HG02623 (cell line): ENCODE measurements at regions not wholly inside any gene's neighbourhood (a gene's known extent, or its start where the extent isn't known, plus 50 kb on each side); places are given as distances from the start of the nearest gene placed in this dataset.

Experiments
- ATAC-seq: cut with Tn5 transposase; IDR thresholded peaks from one replicate; pipeline ENCODE4 v1.9.1; 2021; ENCODE audit warnings: moderate library complexity; ENCODE audit not compliant: unreplicated experiment

DNA sequence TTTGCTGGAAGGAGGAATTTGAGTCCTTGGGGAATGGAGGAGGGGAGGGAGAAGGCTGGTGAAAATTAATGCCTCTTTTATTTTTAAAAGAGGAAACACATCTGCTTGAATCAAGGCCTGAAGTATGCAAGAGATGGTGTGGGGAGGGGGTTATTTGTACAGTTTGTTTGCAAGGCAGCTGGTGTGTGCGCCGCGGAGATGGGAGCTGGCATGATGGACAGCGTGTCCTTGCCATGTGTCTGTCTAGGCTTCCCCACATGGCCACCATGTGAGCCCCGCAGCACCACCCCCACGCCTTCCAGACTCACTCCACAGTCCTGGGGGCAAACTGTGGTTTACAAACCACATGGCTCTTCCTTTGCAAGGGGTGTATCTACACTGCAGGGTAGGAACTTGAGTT is 154.8 kb upstream of the APCDD1 start:
- ATAC-seq, result no peak

DNA sequence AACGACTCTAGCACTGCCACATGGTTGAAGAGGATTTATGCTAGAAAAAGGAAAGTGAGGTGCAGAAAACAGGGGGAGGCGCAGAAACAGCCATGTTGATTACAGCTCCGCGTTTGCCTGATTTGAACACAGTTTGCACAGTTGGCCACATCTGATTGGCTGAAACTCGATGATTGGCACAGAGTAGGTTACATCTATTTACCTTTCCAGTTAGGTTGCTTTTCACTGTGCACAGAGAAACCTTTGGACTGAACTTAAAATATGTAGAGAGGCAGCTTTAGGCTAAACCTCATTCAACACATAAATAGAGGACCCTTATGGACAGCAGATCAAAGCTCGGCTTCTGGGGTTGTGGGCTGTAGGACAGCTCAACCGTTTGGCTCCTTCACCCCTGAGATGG is 153.7 kb upstream of the APCDD1 start:
- no peak for ATAC-seq

DNA sequence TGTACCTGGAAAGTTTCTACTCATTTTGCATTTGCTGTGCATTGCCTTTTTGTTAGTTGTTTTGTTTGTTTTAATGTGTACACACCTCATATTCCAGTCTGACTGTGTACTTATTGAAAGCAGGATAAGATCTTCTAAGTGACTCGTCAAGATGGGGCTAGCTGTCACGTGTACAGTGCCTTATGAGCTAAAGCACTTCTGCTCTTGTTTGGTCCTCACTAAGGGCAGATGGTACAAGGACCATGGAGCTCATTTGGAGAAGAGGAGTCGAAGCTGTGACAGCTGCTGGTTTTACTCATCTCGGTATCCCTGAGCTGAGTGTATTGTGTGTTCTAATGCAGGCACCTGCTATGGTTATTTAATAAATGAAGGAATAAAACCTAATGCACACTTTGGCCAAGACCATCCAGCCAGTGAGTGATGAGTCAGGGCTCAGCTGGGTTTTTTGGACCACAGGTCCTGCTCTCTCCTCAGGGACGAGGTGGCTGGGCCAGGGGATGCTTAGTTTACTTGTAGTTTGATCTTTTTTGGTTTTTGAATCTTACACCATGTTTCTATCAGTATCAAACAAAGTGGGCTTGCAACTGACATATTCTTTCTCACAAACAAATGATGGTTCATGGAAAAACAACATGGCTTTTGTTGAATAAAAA is 152.5 kb upstream of the APCDD1 start:
- ATAC-seq, result no peak

DNA sequence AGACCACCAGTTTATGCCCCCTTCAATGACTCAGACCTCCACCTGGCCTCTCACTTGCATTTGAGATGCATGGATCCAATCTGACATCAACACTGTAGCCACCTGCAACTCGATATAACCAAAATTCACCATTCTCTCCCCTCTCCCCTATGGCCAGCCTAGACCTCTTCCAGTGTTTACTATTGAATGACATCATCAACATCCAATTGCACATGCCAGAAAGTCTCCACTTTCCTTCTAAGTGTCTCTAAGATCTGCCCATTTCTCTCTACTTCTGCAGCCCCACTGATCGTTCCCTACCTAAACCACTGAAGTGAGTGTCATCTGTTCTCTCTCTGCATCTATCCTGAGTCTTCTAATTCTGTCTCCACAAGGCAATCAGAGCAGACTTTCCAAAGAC is 151.3 kb upstream of the APCDD1 start:
- no peak for ATAC-seq

DNA sequence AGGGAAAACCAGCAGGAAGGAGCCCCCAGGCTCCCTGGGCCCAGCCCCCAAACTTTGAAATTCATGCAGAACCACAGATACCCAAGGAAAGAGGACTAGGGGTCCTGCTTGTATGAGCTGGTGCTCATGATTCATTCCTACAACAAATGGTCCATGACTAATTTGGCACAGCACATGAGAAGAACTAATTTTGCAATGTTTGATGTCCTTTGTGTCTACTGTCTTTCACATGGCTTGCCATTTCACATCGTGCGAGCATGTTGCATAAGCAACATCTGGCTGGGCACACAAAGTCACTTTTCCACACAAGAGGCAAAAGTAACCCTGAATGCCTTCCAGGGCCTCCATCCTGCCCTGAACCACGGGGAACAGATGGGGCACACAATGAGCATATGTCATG is 149.6 kb upstream of the APCDD1 start:
- ATAC-seq, result no peak

DNA sequence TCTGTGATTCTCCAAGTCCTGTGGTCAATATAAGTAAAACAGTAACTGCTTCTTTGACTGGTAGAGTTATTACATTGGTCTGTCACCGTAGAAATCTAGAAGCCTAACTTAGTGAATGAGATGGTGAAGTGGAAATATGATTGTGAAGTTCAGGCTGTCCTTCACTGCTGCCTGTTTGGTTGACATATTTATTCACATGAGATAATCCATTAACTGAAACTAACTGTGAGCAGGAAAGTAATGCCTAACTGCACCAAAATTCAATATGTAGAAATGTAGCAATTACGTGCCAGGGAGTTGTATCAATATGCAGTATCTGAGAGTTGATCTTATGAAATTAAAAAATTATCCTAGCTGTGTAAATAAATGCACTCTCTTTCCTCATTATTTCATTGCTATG is 147.7 kb upstream of the APCDD1 start:
- ATAC-seq, result no peak

DNA sequence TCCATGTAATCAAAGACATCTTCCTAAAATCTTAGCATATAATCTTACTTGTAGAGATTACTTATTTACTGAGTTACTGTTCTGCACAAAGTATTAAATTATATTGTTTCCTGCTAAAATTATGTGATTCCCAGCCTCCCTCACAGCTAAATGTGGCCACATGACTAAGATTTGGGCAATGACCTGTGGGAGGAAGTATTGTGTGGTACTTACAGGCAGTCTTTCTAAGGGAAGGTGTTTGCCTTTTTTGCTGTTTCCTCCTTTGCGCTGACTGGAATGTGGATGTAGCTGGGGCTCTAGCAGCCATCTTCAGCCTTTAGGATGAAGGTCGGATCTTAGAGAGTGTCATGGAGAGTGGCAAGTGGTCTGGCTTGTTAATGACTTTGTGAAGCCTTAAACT is 146.3 kb upstream of the APCDD1 start:
- ATAC-seq, result no peak

DNA sequence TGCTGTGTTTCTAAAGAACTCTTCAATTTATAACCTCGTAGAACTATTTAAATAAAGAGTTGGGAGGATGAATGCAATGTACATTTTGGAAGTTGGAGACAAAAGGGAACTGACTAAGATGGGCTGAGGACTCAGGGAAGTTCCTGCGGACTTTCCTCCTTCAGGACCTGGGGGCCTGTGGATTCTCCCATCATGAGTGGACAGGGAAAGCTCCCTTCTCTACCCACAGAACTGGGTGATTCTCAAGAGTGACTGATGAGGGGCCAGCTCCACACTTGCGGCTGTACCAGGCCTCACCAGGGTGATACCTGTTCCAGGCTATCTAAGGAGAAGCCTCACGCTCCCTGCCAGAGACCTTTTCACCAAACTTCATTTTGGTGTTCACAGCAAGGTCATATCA is 143.8 kb upstream of the APCDD1 start:
- no peak for ATAC-seq

DNA sequence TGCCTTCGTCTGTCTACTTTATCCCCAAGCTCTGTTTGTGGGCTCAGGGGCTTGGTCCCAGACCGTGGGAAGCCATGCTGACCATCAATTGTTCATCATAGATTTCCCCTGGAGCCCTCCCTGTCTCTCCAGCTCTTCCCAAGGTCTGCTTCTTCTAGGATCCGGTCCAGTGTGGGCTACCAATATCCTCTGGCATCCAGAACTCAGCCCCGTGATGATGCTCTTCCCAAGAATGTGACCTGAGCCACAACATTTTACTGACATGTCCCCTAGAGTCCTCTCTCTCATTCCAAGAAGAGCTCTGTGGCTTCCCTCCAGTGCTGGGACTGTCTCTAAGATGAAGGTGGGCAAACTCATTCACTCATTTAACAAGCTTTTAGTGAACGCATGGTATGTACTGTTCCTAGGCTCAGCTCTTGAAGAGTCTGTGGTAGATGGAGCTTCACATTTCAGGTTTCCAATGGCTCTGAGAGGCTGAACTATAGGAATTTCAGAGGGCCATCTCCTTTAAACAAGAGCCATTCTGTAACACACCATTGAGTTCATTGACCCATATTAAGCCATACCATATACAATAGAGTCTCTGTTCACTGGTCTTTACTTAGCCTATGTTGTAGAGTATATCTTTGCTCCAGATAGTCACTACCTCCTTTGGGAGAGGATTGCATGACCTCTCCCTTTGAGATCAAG is 142.0 kb upstream of the APCDD1 start:
- no peak for ATAC-seq

DNA sequence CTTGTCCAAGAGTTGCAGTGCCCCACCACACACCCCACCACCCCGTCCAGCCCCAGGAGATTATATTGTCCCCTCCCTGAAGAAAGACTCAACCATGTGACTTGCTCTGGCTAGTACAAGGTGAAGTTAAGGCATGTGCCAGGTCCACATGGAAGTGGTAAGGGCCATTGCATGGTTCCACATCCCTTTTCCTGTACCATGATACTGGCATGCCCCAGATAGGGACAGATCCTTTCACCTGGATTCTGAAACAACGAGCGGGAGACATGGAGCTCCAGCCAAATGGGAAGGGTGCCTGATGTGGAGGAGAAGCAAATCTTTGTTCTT is 141.5 kb upstream of the APCDD1 start:
- ATAC-seq, result no peak

DNA sequence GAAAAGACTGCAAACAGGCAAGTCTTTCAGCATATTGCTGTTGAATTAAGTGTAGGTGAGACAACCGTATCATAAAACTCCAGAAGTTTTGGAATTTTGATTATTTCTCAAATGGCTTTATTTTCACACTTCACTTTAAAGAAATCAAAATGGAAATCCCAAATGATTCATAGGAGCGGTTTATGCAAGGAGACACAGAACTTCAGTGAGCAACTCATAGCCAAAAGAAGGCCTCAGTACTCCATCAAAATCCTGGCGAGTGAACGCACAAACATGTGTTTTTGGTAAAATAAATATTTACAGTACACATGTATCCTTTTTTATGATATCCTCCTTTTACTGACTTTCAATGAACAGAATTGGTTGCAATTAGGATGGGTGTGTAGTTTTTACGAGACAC is 140.4 kb upstream of the APCDD1 start:
- ATAC-seq, result no peak

DNA sequence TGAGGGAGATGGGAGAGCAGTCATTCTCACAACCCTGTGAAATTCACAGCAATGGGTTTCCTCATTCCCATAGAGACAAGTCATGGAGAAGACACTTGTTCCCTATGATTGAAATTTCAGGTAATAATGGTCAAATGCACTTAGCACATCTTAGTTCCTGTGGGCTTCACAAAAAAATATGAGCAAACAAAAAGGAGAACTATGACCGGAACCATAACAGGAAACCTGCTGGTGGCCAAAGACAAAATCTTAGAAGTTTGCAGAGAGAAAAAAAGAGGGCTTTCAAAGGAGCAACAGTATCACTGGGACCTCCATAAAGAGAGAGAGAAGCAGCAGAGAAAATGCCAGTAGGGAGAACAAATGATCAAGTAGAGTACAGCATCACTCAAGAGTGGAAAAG is 138.9 kb upstream of the APCDD1 start:
- no peak for ATAC-seq

DNA sequence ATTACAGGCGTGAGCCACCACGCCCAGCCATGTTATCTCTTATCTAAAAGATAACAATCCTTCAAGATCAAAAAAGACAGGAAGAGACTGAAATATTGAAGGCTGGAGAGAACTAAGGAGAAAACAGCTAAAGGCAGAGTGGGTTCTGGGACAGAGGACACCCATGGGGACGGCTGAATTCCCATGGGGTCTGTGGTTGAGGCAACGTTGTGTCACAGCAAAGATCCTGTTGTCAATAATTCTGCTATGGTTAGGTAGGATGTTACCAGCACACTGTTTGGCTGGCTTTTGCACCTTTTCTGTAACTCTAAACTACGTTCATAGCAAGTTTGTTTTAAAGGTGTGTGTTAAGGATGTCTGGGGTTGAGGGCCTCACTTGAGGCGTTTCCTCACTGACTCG is 137.7 kb upstream of the APCDD1 start:
- ATAC-seq, result no peak

DNA sequence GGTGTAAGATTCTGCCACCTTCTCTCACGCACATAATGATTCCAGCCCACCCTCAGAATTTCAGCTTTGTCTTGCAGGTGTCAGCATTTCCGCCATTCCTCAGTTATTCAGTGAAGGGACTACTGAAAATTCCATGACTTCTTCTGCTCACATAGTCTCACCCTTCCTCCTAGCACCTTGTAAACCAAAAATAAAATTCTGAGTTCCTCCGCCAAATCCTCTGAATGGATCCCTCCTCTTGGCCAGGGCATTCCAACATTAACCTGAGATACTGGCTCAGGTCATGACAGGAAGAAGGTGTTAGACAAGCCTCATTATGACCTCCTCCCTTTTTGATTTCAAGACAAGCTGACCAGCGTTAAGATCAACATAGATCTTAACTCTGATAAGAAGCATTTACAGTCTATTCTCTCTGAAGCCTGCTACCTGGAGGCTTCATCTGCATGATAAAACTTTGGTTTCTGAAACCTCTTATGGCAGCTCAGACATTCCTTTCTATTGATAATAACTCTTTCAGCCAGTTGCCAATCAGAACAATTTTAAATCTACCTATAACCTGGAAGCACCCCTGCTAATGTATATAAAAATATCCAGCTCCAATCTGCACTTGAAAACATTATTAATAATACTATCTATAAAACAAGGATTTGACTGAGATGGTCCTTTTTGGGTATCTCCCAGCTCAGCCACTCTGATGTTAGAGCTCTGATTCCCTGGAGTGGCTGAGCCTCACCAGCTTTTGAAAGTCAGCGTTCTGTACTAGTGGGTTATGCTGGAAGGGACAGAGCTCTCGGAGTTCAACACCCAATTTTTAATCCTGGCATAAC is 136.4 kb upstream of the APCDD1 start:
- ATAC-seq, result no peak

DNA sequence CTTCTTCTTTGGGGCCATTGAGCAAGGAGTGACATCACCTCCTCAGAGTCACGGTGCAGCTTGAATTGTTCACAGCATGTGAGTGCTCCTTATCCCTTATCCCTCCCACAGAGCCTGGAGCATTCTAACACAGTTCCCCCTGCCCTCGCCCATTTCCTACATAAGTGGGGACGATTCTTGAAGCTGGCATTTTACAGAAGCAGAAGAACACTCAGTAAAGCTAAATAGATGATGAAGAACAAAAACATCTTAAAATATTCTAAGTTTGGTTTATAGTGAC is 135.8 kb upstream of the APCDD1 start:
- no peak for ATAC-seq

DNA sequence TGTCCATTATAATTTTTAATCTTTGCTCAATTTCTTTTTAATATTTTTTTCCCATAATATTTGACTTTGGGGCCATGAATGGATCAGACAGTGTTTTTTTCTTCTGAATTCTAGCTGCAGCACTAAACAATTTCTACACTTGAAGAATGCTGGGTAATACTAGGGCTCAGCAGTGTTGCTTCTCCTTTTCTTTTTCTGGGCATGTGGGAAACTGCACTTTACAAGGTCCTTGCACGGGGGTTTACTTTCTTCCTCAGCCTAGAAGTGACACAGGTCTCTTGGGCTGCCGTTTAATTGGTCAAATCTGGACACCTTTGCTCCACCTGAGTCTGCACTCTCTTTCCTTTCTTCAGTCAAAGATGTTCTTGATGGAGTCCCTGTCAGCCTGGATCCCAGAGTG is 135.4 kb upstream of the APCDD1 start:
- no peak for ATAC-seq

DNA sequence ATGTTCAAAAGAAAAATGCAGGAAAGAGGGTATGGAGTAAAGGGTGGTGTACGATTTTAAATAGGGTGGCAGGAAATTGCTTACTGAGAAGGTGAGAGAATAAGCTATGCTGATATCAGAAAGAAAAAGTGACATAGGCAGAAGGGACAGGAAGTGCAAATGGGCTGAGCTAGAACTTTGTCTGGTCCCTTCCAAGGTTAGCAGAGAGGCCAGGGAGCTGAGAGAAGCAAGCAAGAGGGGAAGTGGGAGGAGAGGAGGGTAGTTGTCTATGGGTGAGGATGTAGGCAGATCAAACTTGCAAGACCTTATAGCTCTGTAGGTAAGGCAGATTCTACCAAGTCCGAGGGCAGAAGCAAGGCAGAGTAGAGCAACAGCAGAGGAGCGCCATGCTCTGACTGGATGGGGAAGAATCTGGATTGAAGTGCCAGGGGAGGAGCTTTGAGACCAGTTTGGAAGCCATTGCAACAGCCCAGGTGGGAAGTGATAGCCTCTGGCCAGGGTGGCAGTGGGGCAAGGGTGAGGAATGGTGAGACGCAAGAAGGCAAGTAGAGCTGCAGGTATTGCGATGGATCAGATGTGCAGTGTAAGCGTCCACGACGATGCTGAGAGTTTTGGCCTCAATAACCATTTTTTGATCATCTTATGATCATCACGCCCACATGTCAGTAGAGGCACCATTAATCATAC is 134.4 kb upstream of the APCDD1 start:
- no peak for ATAC-seq

DNA sequence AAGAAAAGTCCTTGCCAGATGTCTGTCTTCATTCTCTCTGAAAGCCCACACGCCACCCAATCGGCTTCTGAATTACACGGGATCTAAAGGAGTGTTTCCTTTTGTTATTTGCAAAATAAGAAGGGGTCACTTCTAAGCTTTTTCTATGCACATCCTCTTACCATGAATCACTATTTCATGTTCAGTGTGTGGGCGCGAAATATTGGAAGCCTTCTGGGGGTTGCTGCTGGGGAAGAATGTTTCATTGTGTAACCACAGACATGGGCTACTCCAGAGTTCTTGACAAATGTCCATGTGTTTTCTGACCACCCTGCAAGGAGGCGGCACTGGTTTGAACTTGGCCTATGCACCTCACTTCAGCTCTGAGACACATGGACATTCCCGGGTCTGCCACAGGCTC is 133.6 kb upstream of the APCDD1 start:
- no peak for ATAC-seq

DNA sequence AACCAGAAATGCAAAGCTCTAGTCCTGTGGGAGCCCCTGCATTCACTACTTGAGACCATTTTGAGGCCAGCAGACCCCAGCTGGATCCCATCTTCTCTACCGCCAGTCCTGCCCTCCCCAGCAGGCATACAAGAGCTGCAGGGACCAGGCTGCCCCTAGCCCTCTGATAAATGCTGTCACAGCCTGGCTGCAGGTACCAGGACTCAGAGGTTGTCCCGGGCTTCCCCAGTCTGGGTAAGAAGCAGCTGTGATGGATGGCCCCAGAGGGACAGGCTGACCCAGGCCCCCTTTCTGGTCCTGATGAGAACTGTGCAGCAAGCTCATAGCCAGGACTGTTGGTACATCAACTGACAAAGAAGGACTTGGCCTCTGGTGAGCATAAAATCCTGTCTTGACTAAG is 132.9 kb upstream of the APCDD1 start:
- no peak for ATAC-seq

DNA sequence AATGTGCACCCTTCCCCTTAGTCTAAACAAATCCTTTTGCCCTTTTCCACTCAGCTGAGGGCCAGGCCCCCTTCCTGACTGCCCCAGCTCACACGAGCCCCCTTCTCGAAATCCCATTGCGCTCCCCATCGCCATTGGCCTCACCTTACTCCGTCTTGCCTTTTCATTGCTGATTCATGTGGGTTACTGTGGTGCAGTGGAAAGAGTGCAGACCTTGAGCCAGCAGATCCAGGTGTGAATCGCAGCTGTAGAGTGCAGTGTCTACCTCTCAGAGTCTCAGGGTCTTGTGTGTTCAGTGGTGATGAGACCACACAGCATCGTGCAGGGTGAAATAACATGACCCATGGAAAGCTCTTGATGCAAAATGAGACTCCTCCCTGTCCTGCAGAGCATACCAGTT is 132.4 kb upstream of the APCDD1 start:
- ATAC-seq, result no peak

DNA sequence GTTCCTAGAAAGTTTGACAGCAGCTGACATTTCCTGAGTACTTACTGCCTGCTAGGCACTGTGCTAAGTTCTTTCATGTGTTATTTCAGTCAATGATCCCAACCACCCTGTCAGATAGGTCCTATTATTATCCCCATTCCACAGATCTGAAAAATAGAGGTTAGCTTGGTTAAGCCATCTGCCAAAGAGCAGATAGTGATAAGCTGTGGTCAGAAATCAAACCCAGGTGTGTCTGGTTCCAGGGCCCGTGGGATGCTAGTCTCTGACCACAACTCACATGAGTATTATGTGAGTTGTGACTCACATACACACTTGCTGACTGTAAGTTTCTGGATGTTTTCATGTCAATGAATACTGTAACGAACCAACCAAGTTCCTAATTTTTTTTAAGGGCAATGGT is 132.0 kb upstream of the APCDD1 start:
- ATAC-seq, result no peak

DNA sequence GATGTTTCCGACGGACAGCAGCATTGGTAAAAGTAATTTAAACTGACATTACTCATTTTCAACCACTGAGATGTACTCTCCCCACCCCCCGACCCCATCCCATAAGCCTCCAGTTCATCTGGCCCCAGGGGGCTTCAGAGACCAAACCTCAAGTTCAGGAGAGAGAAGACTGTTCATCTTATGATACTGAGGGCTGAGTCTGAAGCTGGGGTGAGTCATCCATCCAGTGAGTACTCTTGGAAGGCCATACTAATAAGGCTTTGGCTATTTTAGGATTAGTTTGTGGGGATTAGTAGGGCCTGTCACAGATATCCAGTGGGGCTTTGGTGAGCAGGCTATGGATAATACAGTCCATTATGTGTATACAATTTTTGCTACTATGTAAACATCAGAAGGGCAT is 125.3 kb upstream of the APCDD1 start:
- ATAC-seq, result no peak
